GM18511 (cell line): ENCODE measurements at regions not wholly inside any gene's neighbourhood (a gene's known extent, or its start where the extent isn't known, plus 50 kb on each side); places are given as distances from the start of the nearest gene placed in this dataset.

Experiments
- ATAC-seq: cut with Tn5 transposase; IDR thresholded peaks from one replicate; pipeline ENCODE4 v1.9.1; 2021; ENCODE audit warnings: mild to moderate bottlenecking, moderate library complexity; ENCODE audit not compliant: unreplicated experiment

GRCh38 chr10:117668327-117669008 is 125.9 kb downstream of the EMX2 start:
- no peak for ATAC-seq

GRCh38 chr10:117669122-117669521 is 126.6 kb downstream of the EMX2 start:
- ATAC-seq: no peak

- no peak for ATAC-seq
Observed at GRCh38 chr10:117670116-117670904, 127.8 kb downstream of the EMX2 start.

GRCh38 chr10:117673230-117674010 is 130.9 kb downstream of the EMX2 start:
- no peak for ATAC-seq

GRCh38 chr10:117674201-117674600 is 131.7 kb downstream of the EMX2 start:
- ATAC-seq: no peak

- ATAC-seq: no peak
Observed at GRCh38 chr10:117674646-117675045, 132.1 kb downstream of the EMX2 start.

- ATAC-seq: no peak
Observed at GRCh38 chr10:117675514-117676055, 133.0 kb downstream of the EMX2 start.

- no peak for ATAC-seq
Observed at GRCh38 chr10:117677239-117677638, 134.7 kb downstream of the EMX2 start.

GRCh38 chr10:117677890-117678500 is 135.4 kb downstream of the EMX2 start:
- no peak for ATAC-seq

GRCh38 chr10:117680601-117681000 is 138.1 kb downstream of the EMX2 start:
- no peak for ATAC-seq

- no peak for ATAC-seq
Observed at GRCh38 chr10:117681104-117681503, 138.6 kb downstream of the EMX2 start.

- no peak for ATAC-seq
Observed at GRCh38 chr10:117684046-117684610, 141.6 kb downstream of the EMX2 start.

- no peak for ATAC-seq
Observed at GRCh38 chr10:117684672-117685211, 142.2 kb downstream of the EMX2 start.

GRCh38 chr10:117685431-117685830 is 142.9 kb downstream of the EMX2 start:
- no peak for ATAC-seq

GRCh38 chr10:117686606-117687005 is 144.1 kb downstream of the EMX2 start:
- no peak for ATAC-seq

- no peak for ATAC-seq
Observed at GRCh38 chr10:117688358-117688757, 145.8 kb downstream of the EMX2 start.

- no peak for ATAC-seq
Observed at GRCh38 chr10:117689566-117689965, 147.0 kb downstream of the EMX2 start.

- ATAC-seq: no peak
Observed at GRCh38 chr10:117690359-117690758, 147.8 kb downstream of the EMX2 start.

GRCh38 chr10:117694190-117694589 is 151.6 kb downstream of the EMX2 start:
- no peak for ATAC-seq

- no peak for ATAC-seq
Observed at GRCh38 chr10:117697402-117697801, 154.9 kb downstream of the EMX2 start.
